DOHH2 (cell line): ENCODE measurements at regions not wholly inside any gene's neighbourhood (a gene's known extent, or its start where the extent isn't known, plus 50 kb on each side); places are given as distances from the start of the nearest gene placed in this dataset.

ENCODE experiments used
- CTCF ChIP-seq: fragments of 200-600 bp; sonication (generic); IDR thresholded peaks from one replicate; pipeline ENCODE4 v1.5.1; 2014; ENCODE audit warnings: antibody characterized with exemption, mild to moderate bottlenecking, low read depth, low read length; ENCODE audit not compliant: poor library complexity, severe bottlenecking
- EZH2phosphoT487 ChIP-seq: fragments of 200-600 bp; sonication (generic); IDR thresholded peaks from 2 replicates; pipeline ENCODE4 v1.6.1; 2017; ENCODE audit warnings: borderline replicate concordance, mild to moderate bottlenecking, antibody characterized with exemption, low read length, moderate library complexity, mixed read lengths

DNA sequence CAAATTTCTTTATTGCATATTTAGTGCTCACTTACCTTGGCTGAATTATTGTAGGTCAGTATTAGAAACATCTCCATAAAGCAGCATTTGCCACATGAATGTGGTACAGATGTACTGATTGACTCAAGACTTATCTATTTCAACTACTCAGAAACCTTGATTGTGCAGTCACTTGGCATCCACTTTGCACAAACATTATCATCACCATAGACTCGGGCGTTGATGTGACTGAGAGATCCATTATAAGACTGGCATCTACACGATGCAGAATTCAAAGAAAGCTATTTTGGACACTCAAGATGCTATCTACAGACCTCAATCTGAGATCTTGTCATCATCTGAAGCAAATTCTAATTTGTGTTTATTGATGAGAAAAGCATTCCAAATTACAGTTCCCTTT lies 102.8 kb upstream of the USP25 start:
- TF ChIP-seq CTCF (no peak), EZH2phosphoT487 (no peak)
